H9 (cell line): ENCODE measurements at regions not wholly inside any gene's neighbourhood (a gene's known extent, or its start where the extent isn't known, plus 50 kb on each side); places are given as distances from the start of the nearest gene placed in this dataset.
"Not testable (repeated sequence)": the region's sequence is repeated elsewhere in the genome, so short reads cannot be mapped to it uniquely, and the experiment has no call there.

Source experiments
- DNase-seq: peaks from one replicate; pipeline ENCODE4 v3.0.0-alpha.2; 2017
- H2AFZ ChIP-seq: one replicate; pipeline ENCODE4 v1.6.1; 2013; ENCODE audit warnings: mild to moderate bottlenecking, low read length, control low read depth, moderate library complexity
- H2AK5ac ChIP-seq: 2 replicates; pipeline ENCODE4 v1.6.1; 2013; ENCODE audit warnings: low read length, control low read depth, mixed read lengths; ENCODE audit not compliant: insufficient read length
- H2BK120ac ChIP-seq: one replicate; pipeline ENCODE4 v1.6.1; 2013; ENCODE audit warnings: low read depth, mild to moderate bottlenecking, low read length, control low read depth, inconsistent platforms; ENCODE audit not compliant: poor library complexity, severe bottlenecking
- H2BK12ac ChIP-seq: 2 replicates; pipeline ENCODE4 v1.6.1; 2013; ENCODE audit warnings: low read length, control low read depth, mixed read lengths, low read depth; ENCODE audit not compliant: insufficient read length
- H2BK15ac ChIP-seq: 2 replicates; pipeline ENCODE4 v1.6.1; 2013; ENCODE audit warnings: low read depth, low read length, control low read depth
- H2BK20ac ChIP-seq: one replicate; pipeline ENCODE4 v1.6.1; 2013; ENCODE audit warnings: low read depth, mild to moderate bottlenecking, low read length, control low read depth, inconsistent platforms; ENCODE audit not compliant: poor library complexity, severe bottlenecking
- H2BK5ac ChIP-seq: 2 replicates; pipeline ENCODE4 v1.6.1; 2013; ENCODE audit warnings: low read length, control low read depth, mixed read lengths; ENCODE audit not compliant: insufficient read length
- H3K14ac ChIP-seq: 2 replicates; pipeline ENCODE4 v1.6.1; 2013; ENCODE audit warnings: low read length, control low read depth; ENCODE audit not compliant: insufficient read depth
- H3K18ac ChIP-seq: 2 replicates; pipeline ENCODE4 v1.6.1; 2013; ENCODE audit warnings: low read depth, mild to moderate bottlenecking, mixed read lengths, low read length, control low read depth; ENCODE audit not compliant: insufficient read length
- H3K23ac ChIP-seq: 2 replicates; pipeline ENCODE4 v1.6.1; 2013; ENCODE audit warnings: low read length, control low read depth, mixed read lengths, low read depth; ENCODE audit not compliant: insufficient read length
- H3K23me2 ChIP-seq: 2 replicates; pipeline ENCODE4 v1.6.1; 2013; ENCODE audit warnings: low read depth, mild to moderate bottlenecking, mixed read lengths, low read length, control low read depth; ENCODE audit not compliant: insufficient read length, poor library complexity, severe bottlenecking
- H3K27ac ChIP-seq: 2 replicates; pipeline ENCODE4 v1.5.1; 2013; ENCODE audit warnings: low read length, control low read depth, mixed read lengths, low read depth; ENCODE audit not compliant: insufficient read length
- H3K27me3 ChIP-seq: 2 replicates; pipeline ENCODE4 v1.6.1; 2013; ENCODE audit warnings: low read length, control low read depth, inconsistent platforms; ENCODE audit not compliant: insufficient read depth
- H3K4ac ChIP-seq: 2 replicates; pipeline ENCODE4 v1.6.1; 2013; ENCODE audit warnings: low read depth, mild to moderate bottlenecking, control low read depth, inconsistent platforms, low read length, moderate library complexity
- H3K4me1 ChIP-seq: 2 replicates; pipeline ENCODE4 v1.6.1; 2013; ENCODE audit warnings: low read length, control low read depth, inconsistent platforms; ENCODE audit not compliant: insufficient read depth
- H3K4me2 ChIP-seq: 2 replicates; pipeline ENCODE4 v1.6.1; 2013; ENCODE audit warnings: low read length, control low read depth, mixed read lengths; ENCODE audit not compliant: insufficient read length, insufficient read depth
- H3K56ac ChIP-seq: 2 replicates; pipeline ENCODE4 v1.6.1; 2013; ENCODE audit warnings: low read depth, mild to moderate bottlenecking, mixed read lengths, low read length, control low read depth; ENCODE audit not compliant: insufficient read length
- H3K79me1 ChIP-seq: 2 replicates; pipeline ENCODE4 v1.6.1; 2013; ENCODE audit warnings: low read depth, mild to moderate bottlenecking, moderate library complexity, low read length, control low read depth, inconsistent platforms; ENCODE audit not compliant: insufficient read depth, poor library complexity, severe bottlenecking
- H3K79me2 ChIP-seq: 2 replicates; pipeline ENCODE4 v1.6.1; 2013; ENCODE audit warnings: low read length, control low read depth, inconsistent platforms; ENCODE audit not compliant: insufficient read depth
- H3K9ac ChIP-seq: 2 replicates; pipeline ENCODE4 v1.6.1; 2013; ENCODE audit warnings: low read length, control low read depth, mixed read lengths; ENCODE audit not compliant: insufficient read length; ENCODE audit errors: extremely low read depth
- H3K9me3 ChIP-seq: one replicate; pipeline ENCODE4 v1.6.1; 2013; ENCODE audit warnings: low read depth, low read length, inconsistent platforms; ENCODE audit not compliant: control insufficient read depth
- H3T11ph ChIP-seq: one replicate; pipeline ENCODE4 v1.6.1; 2013; ENCODE audit warnings: mild to moderate bottlenecking, low read length, control low read depth, inconsistent platforms
- H4K20me1 ChIP-seq: one replicate; pipeline ENCODE4 v1.6.1; 2013; ENCODE audit not compliant: control insufficient read depth, insufficient read length, insufficient read depth
- H4K5ac ChIP-seq: 2 replicates; pipeline ENCODE4 v1.6.1; 2013; ENCODE audit warnings: low read depth, mild to moderate bottlenecking, mixed read lengths, low read length, control low read depth; ENCODE audit not compliant: insufficient read length
- H4K8ac ChIP-seq: replicated peaks from 2 replicates; pipeline ENCODE4 v1.6.1; 2013; ENCODE audit warnings: low read length, control low read depth, mixed read lengths, low read depth; ENCODE audit not compliant: insufficient read length
- H4K91ac ChIP-seq: 2 replicates; pipeline ENCODE4 v1.6.1; 2013; ENCODE audit warnings: low read depth, mild to moderate bottlenecking, moderate library complexity, mixed read lengths, low read length, control low read depth; ENCODE audit not compliant: insufficient read length
- H3K27ac Mint-ChIP-seq, 3 experiments: 2 replicates in 2 of 3; 3 replicates in 1 of 3; pipeline ENCODE4 v1.8.0; 2020 to 2021; ENCODE audit warnings: mixed read lengths in 3 of 3, mild to moderate bottlenecking in 1 of 3, moderate library complexity in 1 of 3
- H3K27me3 Mint-ChIP-seq: 2 replicates; pipeline ENCODE4 v1.8.0; 2021; ENCODE audit warnings: low read depth, mild to moderate bottlenecking, moderate library complexity, mixed read lengths
- H3K36me3 Mint-ChIP-seq, 3 experiments: 2 replicates in 2 of 3; 3 replicates in 1 of 3; pipeline ENCODE4 v1.8.0; 2020 to 2021; ENCODE audit warnings: low read depth in 3 of 3, mixed read lengths in 3 of 3; ENCODE audit not compliant: insufficient read depth in 1 of 3
- H3K4me1 Mint-ChIP-seq, 2 experiments: 2 replicates each; pipeline ENCODE4 v1.8.0; 2020; ENCODE audit warnings: mixed read lengths in 2 of 2
- H3K4me3 Mint-ChIP-seq, 2 experiments: 2 replicates in 1 of 2; 3 replicates in 1 of 2; pipeline ENCODE4 v1.8.0; 2020 to 2021; ENCODE audit warnings: mild to moderate bottlenecking in 2 of 2, mixed read lengths in 2 of 2, moderate library complexity in 1 of 2
- H3K9me3 Mint-ChIP-seq, 2 experiments: 2 replicates in 1 of 2; 3 replicates in 1 of 2; pipeline ENCODE4 v1.8.0; 2020; ENCODE audit warnings: mild to moderate bottlenecking in 2 of 2, mixed read lengths in 2 of 2, moderate library complexity in 1 of 2
- WGBS: extraction: QIAGEN DNeasy Blood & Tissue Kit; methylation state at CpG from one replicate; pipeline ENCODE4 v1.1.7; 2013; ENCODE audit warnings: missing lambda C conversion rate, low lambda C conversion rate, mixed read lengths; ENCODE audit not compliant: insufficient read length; ENCODE audit errors: extremely low coverage; 5-methylcytosine and 5-hydroxymethylcytosine counted together
- TF ChIP-seq, protein P1 (sequence below): fragments of 200-600 bp; sonication (generic); conservative IDR thresholded peaks from 3 replicates; pipeline ENCODE4 v1.8.0; 2021; ENCODE audit warnings: antibody characterized with exemption, mild to moderate bottlenecking

DNA sequence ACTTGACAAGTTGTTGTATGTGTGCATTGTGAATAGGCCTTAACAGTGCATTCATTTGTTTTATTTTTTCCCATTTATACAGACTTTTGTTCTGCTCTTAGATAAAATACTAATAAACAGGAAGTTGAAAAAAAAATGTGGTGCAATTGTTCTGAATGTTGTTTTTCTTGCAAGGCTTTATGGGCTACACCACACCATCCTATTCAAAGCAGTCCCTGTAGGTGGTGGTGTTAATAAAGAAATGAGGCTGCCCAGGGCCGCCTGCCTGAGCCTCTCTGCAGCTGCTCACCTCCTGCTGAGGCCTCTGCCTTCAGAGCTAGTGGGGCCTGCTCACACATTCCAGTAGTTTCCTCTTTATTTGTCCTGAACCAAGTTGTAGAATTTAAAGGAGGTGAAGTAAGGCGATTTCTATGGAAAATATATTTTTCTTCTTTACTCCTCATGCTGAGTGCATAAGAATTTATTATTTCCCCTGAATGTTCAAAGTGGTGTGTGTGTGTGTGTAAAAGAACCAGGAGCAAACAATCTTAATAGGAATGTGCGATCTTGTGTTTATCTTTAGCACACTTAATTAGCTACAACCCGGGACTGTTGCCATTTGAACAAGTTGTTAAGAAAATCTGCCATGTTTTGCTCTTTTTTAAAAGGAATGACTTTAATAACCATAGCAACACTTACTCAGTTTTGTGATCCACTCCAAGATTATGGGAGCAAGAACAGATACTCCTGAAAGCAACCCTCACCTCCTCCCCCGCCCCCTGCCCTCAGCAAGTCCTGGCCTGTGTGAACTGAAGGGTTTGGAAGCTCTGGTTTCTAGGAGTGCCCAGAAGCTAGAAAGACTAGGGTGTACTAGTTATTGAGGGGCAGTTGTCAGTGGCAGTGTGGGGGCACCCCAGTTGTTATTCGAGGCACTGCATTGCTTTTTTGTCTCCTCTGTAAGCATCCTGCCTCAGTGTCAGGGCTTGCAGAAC lies 251.6 kb upstream of the PLGLB2 start:
- not testable (repeated sequence) for H2AK5ac ChIP-seq, H4K5ac ChIP-seq, H3K23me2 ChIP-seq, H3K4me1 ChIP-seq, H2BK5ac ChIP-seq, H3K27me3 Mint-ChIP-seq, H2AFZ ChIP-seq, H3K9me3 Mint-ChIP-seq, H2BK15ac ChIP-seq, H2BK120ac ChIP-seq, H4K20me1 ChIP-seq, H3K36me3 Mint-ChIP-seq, H4K91ac ChIP-seq, H3T11ph ChIP-seq, H3K4me2 ChIP-seq, H3K23ac ChIP-seq, H3K56ac ChIP-seq, H3K14ac ChIP-seq, H3K4me3 Mint-ChIP-seq, H3K27ac ChIP-seq, H3K27me3 ChIP-seq, H3K27ac Mint-ChIP-seq, H4K8ac ChIP-seq, H3K9me3 ChIP-seq, H2BK20ac ChIP-seq, H3K79me2 ChIP-seq, H3K9ac ChIP-seq, DNase-seq, H3K79me1 ChIP-seq, H3K4ac ChIP-seq, H3K18ac ChIP-seq, H2BK12ac ChIP-seq
- peaks cover 19 to 20% of the 10 kb centered on the region in 2 experiments for H3K4me1 Mint-ChIP-seq
- no CpG with 5 or more reads among the region's 6 CpGs for WGBS
- TF ChIP-seq, protein P1, sequence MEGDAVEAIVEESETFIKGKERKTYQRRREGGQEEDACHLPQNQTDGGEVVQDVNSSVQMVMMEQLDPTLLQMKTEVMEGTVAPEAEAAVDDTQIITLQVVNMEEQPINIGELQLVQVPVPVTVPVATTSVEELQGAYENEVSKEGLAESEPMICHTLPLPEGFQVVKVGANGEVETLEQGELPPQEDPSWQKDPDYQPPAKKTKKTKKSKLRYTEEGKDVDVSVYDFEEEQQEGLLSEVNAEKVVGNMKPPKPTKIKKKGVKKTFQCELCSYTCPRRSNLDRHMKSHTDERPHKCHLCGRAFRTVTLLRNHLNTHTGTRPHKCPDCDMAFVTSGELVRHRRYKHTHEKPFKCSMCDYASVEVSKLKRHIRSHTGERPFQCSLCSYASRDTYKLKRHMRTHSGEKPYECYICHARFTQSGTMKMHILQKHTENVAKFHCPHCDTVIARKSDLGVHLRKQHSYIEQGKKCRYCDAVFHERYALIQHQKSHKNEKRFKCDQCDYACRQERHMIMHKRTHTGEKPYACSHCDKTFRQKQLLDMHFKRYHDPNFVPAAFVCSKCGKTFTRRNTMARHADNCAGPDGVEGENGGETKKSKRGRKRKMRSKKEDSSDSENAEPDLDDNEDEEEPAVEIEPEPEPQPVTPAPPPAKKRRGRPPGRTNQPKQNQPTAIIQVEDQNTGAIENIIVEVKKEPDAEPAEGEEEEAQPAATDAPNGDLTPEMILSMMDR: peak; percentile 49; the same call in 2 of the 3 replicates

DNA sequence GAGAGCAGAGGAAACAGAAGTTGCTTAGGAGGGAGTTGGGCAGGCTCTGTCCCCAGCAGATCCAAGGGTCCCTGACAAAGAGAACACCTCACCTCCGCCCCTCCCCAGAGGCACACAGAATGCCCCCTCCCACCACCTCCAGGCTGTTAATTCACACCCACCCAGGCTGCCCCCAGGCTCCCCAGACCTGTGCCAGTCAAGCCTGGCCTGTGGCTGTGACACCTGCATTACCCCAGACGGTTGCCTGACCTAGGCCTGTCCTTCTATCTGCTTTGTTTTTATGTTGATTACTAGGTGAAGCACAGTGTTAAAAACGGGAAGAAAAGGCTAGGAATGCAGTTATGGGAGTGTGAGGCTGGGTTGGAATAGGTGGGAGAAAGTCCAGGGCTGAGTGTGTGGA lies 250.8 kb upstream of the PLGLB2 start:
- not testable (repeated sequence) for H2AK5ac ChIP-seq, DNase-seq, H4K91ac ChIP-seq, H2BK5ac ChIP-seq, H3K79me1 ChIP-seq, H3K4me2 ChIP-seq, H3K27me3 ChIP-seq, H3K4me1 ChIP-seq, H3K23ac ChIP-seq, H3K56ac ChIP-seq, H3K9ac ChIP-seq, H2BK15ac ChIP-seq, H3K9me3 Mint-ChIP-seq, H3K23me2 ChIP-seq, H2BK120ac ChIP-seq, H2BK20ac ChIP-seq, H4K8ac ChIP-seq, H3K18ac ChIP-seq, H3T11ph ChIP-seq, H3K27me3 Mint-ChIP-seq, H3K27ac Mint-ChIP-seq, H3K4me3 Mint-ChIP-seq, H2AFZ ChIP-seq, H3K27ac ChIP-seq, H4K5ac ChIP-seq, H3K9me3 ChIP-seq, H3K36me3 Mint-ChIP-seq, H3K4ac ChIP-seq, H2BK12ac ChIP-seq, H3K14ac ChIP-seq, H4K20me1 ChIP-seq, H3K79me2 ChIP-seq
- no CpG with 5 or more reads among the region's 3 CpGs for WGBS
- peaks cover 19 to 20% of the 10 kb centered on the region in 2 experiments for H3K4me1 Mint-ChIP-seq
